ENCODE measurements at regions not wholly inside any gene's neighbourhood (a gene's known extent, or its start where the extent isn't known, plus 50 kb on each side); places are given as distances from the start of the nearest gene placed in this dataset.
"Not testable (repeated sequence)": the region's sequence is repeated elsewhere in the genome, so short reads cannot be mapped to it uniquely, and the experiment has no call there.

GRCh38 chr5:174489215-174489614 lies 235.2 kb upstream of the MSX2 start:
- DNase-seq (ENCODE audit: low read depth in 3 of 3) = no peak

- DNase-seq (ENCODE audit: low read depth in 3 of 3) = no peak
Observed at GRCh38 chr5:174489920-174490597, 234.3 kb upstream of the MSX2 start.

GRCh38 chr5:174490728-174491127 lies 233.7 kb upstream of the MSX2 start:
- DNase-seq (ENCODE audit: low read depth in 3 of 3) = no peak

- DNase-seq (ENCODE audit: low read depth in 3 of 3) = no peak
Observed at GRCh38 chr5:174491265-174491664, 233.1 kb upstream of the MSX2 start.

- DNase-seq (ENCODE audit: low read depth in 3 of 3) = no peak
Observed at GRCh38 chr5:174491761-174492350, 232.5 kb upstream of the MSX2 start.

- no peak for DNase-seq (ENCODE audit: low read depth in 3 of 3)
Observed at GRCh38 chr5:174493530-174493929, 230.9 kb upstream of the MSX2 start.

GRCh38 chr5:174497939-174498338 lies 226.4 kb upstream of the MSX2 start:
- DNase-seq (ENCODE audit: low read depth in 3 of 3) = not testable (repeated sequence)

- DNase-seq (ENCODE audit: low read depth in 3 of 3) = not testable (repeated sequence)
Observed at GRCh38 chr5:174498575-174498974, 225.8 kb upstream of the MSX2 start.

- no peak for DNase-seq (ENCODE audit: low read depth in 3 of 3)
Observed at GRCh38 chr5:174500636-174501035, 223.7 kb upstream of the MSX2 start.

GRCh38 chr5:174501461-174502069 lies 222.8 kb upstream of the MSX2 start:
- DNase-seq (ENCODE audit: low read depth in 3 of 3) = no peak

GRCh38 chr5:174503086-174503460 lies 221.3 kb upstream of the MSX2 start:
- DNase-seq (ENCODE audit: low read depth in 3 of 3) = no peak

GRCh38 chr5:174503461-174504265 lies 220.7 kb upstream of the MSX2 start:
- DNase-seq (ENCODE audit: low read depth in 3 of 3) = no peak

- DNase-seq (ENCODE audit: low read depth in 3 of 3) = no peak
Observed at GRCh38 chr5:174504266-174504726, 220.1 kb upstream of the MSX2 start.

GRCh38 chr5:174505621-174506020 lies 218.8 kb upstream of the MSX2 start:
- DNase-seq (ENCODE audit: low read depth in 3 of 3) = no peak

GRCh38 chr5:174510782-174511453 lies 213.5 kb upstream of the MSX2 start:
- not testable (repeated sequence) for DNase-seq (ENCODE audit: low read depth in 3 of 3)

- DNase-seq (ENCODE audit: low read depth in 3 of 3) = no peak
Observed at GRCh38 chr5:174511714-174512253, 212.6 kb upstream of the MSX2 start.

- DNase-seq (ENCODE audit: low read depth in 3 of 3) = no peak
Observed at GRCh38 chr5:174514325-174514724, 210.1 kb upstream of the MSX2 start.

- DNase-seq (ENCODE audit: low read depth in 3 of 3) = no peak
Observed at GRCh38 chr5:174514983-174515394, 209.4 kb upstream of the MSX2 start.

- no peak for DNase-seq (ENCODE audit: low read depth in 3 of 3)
Observed at GRCh38 chr5:174516741-174517140, 207.6 kb upstream of the MSX2 start.

GRCh38 chr5:174518512-174518911 lies 205.9 kb upstream of the MSX2 start:
- no peak for DNase-seq (ENCODE audit: low read depth in 3 of 3)
